ENCODE measurements at regions not wholly inside any gene's neighbourhood (a gene's known extent, or its start where the extent isn't known, plus 50 kb on each side); places are given as distances from the start of the nearest gene placed in this dataset.
"Not testable (repeated sequence)": the region's sequence is repeated elsewhere in the genome, so short reads cannot be mapped to it uniquely, and the experiment has no call there.

DNA sequence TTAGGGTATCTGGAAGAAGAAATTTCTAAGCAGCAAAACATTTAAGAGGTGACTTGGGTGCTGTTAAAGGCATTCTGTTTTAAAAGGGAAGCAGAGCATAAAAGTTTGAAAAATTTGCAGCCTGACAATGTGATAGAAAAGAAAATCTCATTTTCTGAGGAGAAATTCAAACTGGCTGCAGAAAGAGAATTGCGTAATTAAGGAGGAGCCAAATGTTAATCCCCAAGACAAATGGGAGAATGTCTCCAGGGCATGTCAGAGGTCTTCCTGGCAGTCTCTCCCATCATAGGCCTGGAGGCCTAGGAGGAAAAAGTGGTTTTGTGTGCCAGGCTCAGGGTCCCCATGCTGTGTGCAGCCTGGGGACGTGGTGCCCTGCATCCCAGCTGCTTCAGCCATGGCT is 230.6 kb downstream of the TAF11L14 start:
- BruUV-seq (replicated peaks); CTCF ChIA-PET (ENCODE audit: low intra/inter-chr PET ratio); H3K9ac ChIP-seq (ENCODE audit: insufficient read depth in 1 of 2, low read depth in 2 of 2, low read length in 2 of 2); H3K27me3 ChIP-seq (ENCODE audit: control insufficient read depth in 2 of 2, insufficient read depth in 2 of 2, low read length in 2 of 2); H3K9me1 ChIP-seq (ENCODE audit: control insufficient read depth, insufficient read depth, low read length); in situ Hi-C loops (cut with MboI); H4K20me1 ChIP-seq (replicated peaks; ENCODE audit: control insufficient read depth, insufficient read depth, low read length); H3K79me2 ChIP-seq (ENCODE audit: control insufficient read depth, insufficient read depth, low read length); H3K9me3 ChIP-seq (replicated peaks; ENCODE audit: control insufficient read depth, insufficient read depth, low read depth, low read length); H3K36me3 ChIP-seq (ENCODE audit: control insufficient read depth, insufficient read depth, low read length); ATAC-seq; intact Hi-C loops (cut with micrococcal nuclease); FAIRE-seq; POLR2A ChIA-PET; H3K4me1 ChIP-seq (replicated peaks in 1 of 2; ENCODE audit: control insufficient read depth in 2 of 2, insufficient read depth in 2 of 2, low read length in 2 of 2); H3K4me3 ChIP-seq; H3K4me2 ChIP-seq (ENCODE audit: insufficient read depth, low read length); H3K27ac ChIP-seq (ENCODE audit: extremely low read depth, low read depth, low read length); H2AFZ ChIP-seq (ENCODE audit: low read depth, low read length); DNase-seq (ENCODE audit: extremely low read depth in 1 of 4, low spot score in 3 of 4): not testable (repeated sequence)
- 0% methylated on average over 2 of the region's 2 CpGs for WGBS (ENCODE audit: insufficient coverage, low coverage, missing lambda C conversion rate)

DNA sequence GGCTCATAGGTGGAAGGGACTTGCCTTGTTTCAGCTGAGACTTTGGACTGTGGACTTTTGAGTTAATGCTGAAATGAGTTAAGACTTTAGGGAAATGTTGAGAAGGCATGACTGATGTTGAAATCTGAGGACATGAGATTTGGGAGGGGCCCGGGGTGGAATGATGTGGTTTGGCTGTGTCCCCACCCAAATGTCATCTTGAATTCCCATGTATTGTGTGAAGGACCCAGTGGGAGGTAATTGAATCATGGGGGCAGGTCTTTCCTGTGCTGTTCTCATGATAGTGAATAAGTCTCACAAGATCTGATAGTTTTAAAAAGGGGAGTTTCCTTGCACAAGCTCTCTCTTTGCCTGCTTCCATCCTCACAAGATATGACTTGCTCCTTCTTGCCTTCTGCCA is 231.7 kb downstream of the TAF11L14 start:
- intact Hi-C loops (cut with micrococcal nuclease); H3K36me3 ChIP-seq (ENCODE audit: control insufficient read depth, insufficient read depth, low read length); H3K4me2 ChIP-seq (ENCODE audit: insufficient read depth, low read length); H4K20me1 ChIP-seq (replicated peaks; ENCODE audit: control insufficient read depth, insufficient read depth, low read length); H3K9me3 ChIP-seq (replicated peaks; ENCODE audit: control insufficient read depth, insufficient read depth, low read depth, low read length); H3K9me1 ChIP-seq (ENCODE audit: control insufficient read depth, insufficient read depth, low read length); BruUV-seq (replicated peaks); H3K9ac ChIP-seq (ENCODE audit: insufficient read depth in 1 of 2, low read depth in 2 of 2, low read length in 2 of 2); DNase-seq (ENCODE audit: extremely low read depth in 1 of 4, low spot score in 3 of 4); POLR2A ChIA-PET; H3K79me2 ChIP-seq (ENCODE audit: control insufficient read depth, insufficient read depth, low read length); FAIRE-seq; H3K27me3 ChIP-seq (ENCODE audit: control insufficient read depth in 2 of 2, insufficient read depth in 2 of 2, low read length in 2 of 2); H3K4me1 ChIP-seq (replicated peaks in 1 of 2; ENCODE audit: control insufficient read depth in 2 of 2, insufficient read depth in 2 of 2, low read length in 2 of 2); ATAC-seq; H3K4me3 ChIP-seq; H2AFZ ChIP-seq (ENCODE audit: low read depth, low read length); CTCF ChIA-PET (ENCODE audit: low intra/inter-chr PET ratio); H3K27ac ChIP-seq (ENCODE audit: extremely low read depth, low read depth, low read length); in situ Hi-C loops (cut with MboI): not testable (repeated sequence)
- 9% methylated on average over 1 of the region's 1 CpG for WGBS (ENCODE audit: insufficient coverage, low coverage, missing lambda C conversion rate)
